GM18520 (cell line): ENCODE measurements at regions not wholly inside any gene's neighbourhood (a gene's known extent, or its start where the extent isn't known, plus 50 kb on each side); places are given as distances from the start of the nearest gene placed in this dataset.
A peak's percentile ranks its signal among the peaks of the same experiment; 100 is the strongest.
"Not testable (repeated sequence)": the region's sequence is repeated elsewhere in the genome, so short reads cannot be mapped to it uniquely, and the experiment has no call there.

Source experiments
- ATAC-seq: cut with Tn5 transposase; IDR thresholded peaks from one replicate; pipeline ENCODE4 v1.9.1; 2021; ENCODE audit not compliant: unreplicated experiment

DNA sequence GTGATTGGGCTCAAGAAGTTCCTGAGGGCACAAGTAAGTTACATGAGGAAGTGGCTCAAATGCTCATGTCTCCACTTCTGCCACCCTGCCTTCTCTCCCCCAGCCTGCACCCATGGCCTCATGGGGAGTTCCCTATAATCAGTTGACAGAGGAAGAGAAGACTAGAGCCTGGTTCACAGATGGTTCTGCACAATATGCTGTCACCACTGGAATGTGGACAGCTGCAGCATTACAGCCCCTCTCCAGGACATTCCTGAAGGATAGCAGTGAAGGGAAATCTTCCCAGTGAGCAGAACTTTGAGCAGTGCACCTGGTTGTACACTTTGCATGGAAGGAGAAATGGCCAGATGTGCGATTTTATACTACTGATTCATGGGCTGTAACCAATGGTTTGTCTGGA lies 352.3 kb downstream of the C12orf75 start:
- ATAC-seq: not testable (repeated sequence)

DNA sequence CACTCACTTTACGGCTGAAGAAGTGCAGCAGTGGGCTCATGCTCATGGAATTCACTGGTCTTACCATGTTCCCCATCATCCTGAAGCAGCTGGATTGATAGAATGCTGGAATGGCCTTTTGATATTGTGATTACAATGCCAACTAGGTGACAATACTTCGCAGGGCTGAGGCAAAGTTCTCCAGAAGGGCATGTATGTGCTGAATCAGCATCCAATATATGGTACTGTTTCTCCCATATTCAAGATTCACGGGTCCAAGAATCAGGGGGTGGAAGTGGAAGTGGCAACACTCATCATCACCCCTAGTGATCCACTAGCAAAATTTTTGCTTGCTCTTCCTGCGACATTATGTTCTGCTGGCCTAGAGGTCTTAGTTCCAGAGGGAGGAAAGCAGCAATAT lies 353.3 kb downstream of the C12orf75 start:
- not testable (repeated sequence) for ATAC-seq

DNA sequence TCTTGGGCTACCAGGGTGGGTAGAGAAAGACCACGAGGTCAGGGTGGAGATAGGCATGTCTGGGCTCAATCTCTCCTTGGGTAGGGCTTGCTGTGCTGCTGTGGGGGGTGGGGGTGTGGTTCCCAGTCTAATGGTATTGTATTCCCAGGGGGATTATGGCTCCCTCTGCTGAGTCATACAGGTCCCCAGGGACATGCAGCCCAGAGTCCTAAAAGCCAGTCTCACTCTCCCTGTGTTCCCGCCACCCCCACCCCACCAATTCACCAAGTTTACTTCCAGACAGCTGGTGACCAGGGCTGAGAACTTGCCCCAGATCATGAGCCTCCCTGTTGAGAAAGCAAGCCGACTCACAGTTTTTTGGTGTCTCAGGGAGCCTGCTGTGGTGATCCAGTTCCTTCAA lies 367.6 kb downstream of the C12orf75 start:
- no peak for ATAC-seq

- no peak for ATAC-seq
These were observed 368.7 kb downstream of the C12orf75 start for GRCh38 chr12:105699209-105699608.

DNA sequence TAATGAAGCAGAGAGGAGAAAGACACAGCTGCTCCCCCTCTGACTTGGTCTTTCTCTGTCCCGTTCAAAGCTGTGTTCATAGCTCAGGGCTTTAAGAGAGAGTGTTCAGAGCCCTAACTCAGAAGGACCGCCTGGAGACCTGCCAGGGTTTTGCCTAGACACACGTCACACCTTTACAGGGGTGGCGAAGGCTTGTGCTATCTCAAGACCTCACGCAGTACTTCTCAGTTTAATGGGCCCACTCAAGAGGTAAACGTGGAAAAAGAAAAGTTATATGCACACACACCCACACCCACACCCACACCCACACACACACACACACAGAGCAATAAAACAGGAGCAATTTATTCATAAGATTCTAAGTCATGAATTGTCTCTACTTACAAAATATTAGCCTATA lies 374.3 kb downstream of the C12orf75 start:
- ATAC-seq: no peak

DNA sequence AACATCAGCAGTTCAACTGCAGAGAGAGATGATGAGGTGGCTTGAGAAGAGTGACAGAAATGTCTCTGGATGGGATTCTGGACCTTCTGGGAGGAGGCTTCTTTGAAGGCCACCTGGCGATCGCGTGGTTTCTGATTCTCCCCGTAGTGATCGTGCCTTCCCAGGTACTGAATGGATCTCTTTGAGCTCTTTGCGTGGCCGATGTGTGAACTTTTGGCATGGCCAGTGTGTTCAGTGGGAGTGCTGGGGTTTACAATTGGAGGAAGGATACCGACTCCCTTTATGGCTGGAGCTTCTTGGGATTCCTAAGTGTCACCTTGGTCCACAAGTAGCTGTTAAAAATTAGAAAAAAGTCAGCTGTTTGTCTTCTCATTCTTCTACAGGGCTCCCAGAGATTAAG lies 374.7 kb downstream of the C12orf75 start:
- ATAC-seq: no peak

GRCh38 chr12:105705765-105706164 lies 375.3 kb downstream of the C12orf75 start:
- ATAC-seq: no peak

GRCh38 chr12:105706321-105706972 lies 376.0 kb downstream of the C12orf75 start:
- no peak for ATAC-seq

- no peak for ATAC-seq
These were observed 376.5 kb downstream of the C12orf75 start for GRCh38 chr12:105706973-105707334.

- no peak for ATAC-seq
These were observed 383.3 kb downstream of the C12orf75 start for GRCh38 chr12:105713606-105714305.

GRCh38 chr12:105716621-105717020 lies 386.1 kb downstream of the C12orf75 start:
- ATAC-seq: no peak

- peak; percentile 54 for ATAC-seq
These were observed 390.7 kb downstream of the C12orf75 start for GRCh38 chr12:105721051-105721825.

DNA sequence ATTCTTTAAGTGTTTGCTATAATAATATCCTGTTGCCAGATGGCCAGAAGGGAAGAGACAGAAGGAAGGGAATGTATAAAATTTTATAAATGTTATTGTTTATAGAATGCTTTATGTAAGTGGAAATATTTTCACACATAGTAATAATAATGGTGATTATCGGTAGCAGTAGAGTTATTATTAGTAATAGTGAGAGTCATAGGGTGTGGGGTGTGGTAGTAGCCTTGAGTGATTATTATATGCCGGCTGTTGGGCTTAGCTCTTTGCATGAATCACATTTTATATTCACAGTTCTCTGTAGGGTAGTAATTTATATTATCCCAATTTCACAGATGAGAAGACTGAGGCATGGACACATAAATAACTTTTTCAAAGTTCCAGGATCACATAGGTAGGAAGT lies 391.4 kb downstream of the C12orf75 start:
- ATAC-seq: peak; percentile 7

DNA sequence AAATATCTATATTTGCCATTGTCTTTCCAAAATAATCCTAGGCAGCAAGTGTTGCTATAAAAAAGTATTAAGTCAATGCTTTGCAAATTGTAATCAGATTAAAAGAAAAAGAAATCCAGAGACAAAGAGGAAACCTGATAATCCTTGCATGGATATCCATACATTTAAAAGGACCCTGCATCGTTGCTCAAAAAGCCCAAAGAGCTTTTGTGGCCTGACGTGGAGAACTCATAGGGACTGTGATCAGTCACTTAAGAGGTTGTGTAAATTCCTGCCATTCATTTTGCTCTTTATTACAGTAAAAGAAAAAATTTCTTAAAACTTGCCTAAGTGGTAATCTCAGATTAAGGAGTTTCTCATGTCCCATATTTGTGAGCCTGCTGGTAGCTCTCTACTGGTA lies 392.6 kb downstream of the C12orf75 start:
- no peak for ATAC-seq

DNA sequence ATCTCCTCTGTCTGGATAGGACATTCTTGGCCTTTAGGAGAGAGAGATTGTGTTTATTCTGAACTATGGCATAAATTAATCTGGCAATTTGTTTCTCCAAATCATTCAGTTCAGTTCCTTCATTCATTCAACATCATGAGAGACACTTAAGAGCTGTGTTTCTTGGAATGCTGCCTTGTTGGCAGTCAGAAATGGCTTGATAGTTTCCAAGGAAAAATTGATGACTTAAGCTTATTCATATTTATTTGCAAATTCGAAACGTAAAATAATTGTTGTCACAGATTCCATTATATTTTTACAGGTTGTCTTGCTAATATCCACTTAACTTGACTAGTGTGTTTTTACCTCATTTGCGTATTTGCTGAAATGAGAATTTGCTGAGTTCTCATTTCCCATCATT lies 393.0 kb downstream of the C12orf75 start:
- ATAC-seq: no peak

DNA sequence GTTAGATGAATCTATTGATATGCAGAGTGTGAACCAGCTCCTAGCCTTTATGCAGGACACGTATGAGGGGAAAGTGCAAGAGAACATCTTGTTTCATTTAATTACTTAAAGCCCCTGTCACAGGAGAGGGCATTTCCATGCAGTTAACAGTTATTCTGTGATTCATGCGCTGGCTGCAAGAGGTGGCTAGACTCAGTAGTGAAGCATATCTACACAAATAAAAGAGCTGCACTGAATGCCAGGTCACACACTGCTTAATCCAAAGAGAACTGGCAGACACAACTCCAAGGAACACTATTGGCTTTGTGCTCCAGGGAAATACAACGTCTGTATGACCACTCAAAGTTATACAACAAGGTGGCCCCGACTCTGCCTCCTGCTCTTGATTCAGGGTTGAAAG lies 394.1 kb downstream of the C12orf75 start:
- no peak for ATAC-seq

DNA sequence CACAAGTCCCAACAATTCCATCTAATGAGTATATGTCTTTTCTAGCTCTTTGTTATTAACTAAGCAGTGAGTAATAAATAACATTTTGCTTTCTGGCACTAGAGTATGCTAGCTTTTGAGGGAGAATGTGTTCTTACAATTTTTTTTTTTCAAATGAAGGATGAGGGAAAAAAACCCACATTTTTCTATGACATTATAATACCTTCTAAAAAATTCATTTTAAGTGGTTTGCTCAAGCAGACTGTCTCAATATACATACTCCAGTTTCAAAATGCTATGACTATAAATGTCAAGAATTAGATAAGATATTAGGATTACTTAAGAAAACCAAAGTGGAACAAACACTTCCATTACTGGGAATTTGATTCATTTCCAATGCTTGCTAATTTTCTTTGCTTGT lies 394.6 kb downstream of the C12orf75 start:
- no peak for ATAC-seq

DNA sequence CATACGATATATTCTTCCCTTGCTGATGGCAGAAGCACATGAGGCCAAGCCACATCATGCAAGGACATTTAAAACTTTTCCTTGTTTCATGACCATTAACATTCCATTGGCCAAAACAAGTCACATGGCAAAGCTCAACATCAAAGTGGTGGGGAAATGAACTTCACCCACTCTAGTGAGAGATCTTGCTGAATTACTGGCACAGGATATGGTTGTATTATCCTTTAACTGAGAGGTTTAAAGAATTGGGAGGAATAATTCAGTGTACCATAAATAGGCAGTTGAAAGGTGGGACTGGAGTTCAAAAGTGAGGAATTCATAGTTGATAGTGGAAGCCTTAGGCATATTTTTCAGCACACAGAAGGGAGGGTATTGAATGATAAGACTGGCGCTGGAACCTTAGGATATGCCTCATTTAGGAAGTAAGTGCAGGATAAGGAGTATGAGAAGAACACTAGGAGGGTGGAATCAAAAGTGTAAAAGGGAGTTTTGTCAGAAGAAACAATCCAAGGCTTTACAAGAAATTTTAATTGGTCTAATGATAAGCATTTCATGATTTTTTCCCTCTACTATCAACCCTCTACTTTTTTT lies 398.8 kb downstream of the C12orf75 start:
- ATAC-seq: no peak

- ATAC-seq: no peak
These were observed 399.4 kb downstream of the C12orf75 start for GRCh38 chr12:105729926-105730325.

- no peak for ATAC-seq
These were observed 403.1 kb downstream of the C12orf75 start for GRCh38 chr12:105733579-105733978.

DNA sequence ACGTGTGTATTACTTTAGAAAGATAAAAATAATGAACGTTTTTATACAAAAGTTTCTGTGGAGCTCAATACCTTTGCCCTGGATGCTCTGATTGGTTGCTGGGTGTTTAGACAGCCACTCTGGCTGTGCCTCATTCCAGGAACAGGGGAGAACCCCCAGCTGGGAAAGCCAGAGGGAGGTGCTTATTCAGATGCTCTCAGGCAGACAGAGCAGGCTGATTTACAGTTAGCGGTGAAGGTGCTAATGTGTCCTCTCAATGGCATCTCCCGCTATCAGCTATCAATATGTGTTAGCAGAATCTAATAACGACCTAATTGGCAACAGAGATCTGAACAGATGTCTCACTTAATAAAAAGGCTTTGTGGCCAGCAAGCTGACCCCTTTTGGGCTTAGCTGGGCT lies 402.3 kb downstream of the NUAK1 start:
- no peak for ATAC-seq

GRCh38 chr12:105738051-105738450 lies 400.7 kb downstream of the NUAK1 start:
- ATAC-seq: no peak
